GM12873 (cell line): ENCODE measurements at regions not wholly inside any gene's neighbourhood (a gene's known extent, or its start where the extent isn't known, plus 50 kb on each side); places are given as distances from the start of the nearest gene placed in this dataset.

ENCODE experiments used
- TF ChIP-seq, protein P1 (sequence below): IDR thresholded peaks from 2 replicates; pipeline ENCODE4 v1.5.1; 2012; ENCODE audit warnings: low read depth, mild to moderate bottlenecking, moderate library complexity, low read length, control low read depth; ENCODE audit not compliant: insufficient read depth; ENCODE audit errors: missing control alignments

DNA sequence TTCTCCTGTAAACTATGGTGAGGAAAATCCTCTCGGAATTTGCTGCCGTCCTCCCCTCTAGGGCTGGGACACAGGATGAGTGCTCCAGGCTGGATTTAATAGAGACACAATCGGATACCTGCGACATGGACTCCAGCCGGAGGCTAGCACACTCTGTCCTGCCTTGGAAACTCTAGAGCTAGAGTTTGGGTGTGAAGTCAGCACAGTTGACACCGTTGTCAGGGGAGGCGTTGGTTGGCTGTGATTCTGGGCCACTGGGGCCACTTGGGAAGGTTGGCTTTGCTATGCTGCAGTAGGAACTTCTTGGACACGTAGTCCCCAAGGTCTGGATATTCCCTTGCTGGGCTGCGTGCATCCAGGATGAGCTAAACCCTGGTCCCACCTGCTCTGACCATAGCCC is 169.4 kb downstream of the NRN1 start:
- TF ChIP-seq, protein P1, sequence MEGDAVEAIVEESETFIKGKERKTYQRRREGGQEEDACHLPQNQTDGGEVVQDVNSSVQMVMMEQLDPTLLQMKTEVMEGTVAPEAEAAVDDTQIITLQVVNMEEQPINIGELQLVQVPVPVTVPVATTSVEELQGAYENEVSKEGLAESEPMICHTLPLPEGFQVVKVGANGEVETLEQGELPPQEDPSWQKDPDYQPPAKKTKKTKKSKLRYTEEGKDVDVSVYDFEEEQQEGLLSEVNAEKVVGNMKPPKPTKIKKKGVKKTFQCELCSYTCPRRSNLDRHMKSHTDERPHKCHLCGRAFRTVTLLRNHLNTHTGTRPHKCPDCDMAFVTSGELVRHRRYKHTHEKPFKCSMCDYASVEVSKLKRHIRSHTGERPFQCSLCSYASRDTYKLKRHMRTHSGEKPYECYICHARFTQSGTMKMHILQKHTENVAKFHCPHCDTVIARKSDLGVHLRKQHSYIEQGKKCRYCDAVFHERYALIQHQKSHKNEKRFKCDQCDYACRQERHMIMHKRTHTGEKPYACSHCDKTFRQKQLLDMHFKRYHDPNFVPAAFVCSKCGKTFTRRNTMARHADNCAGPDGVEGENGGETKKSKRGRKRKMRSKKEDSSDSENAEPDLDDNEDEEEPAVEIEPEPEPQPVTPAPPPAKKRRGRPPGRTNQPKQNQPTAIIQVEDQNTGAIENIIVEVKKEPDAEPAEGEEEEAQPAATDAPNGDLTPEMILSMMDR, result no peak

DNA sequence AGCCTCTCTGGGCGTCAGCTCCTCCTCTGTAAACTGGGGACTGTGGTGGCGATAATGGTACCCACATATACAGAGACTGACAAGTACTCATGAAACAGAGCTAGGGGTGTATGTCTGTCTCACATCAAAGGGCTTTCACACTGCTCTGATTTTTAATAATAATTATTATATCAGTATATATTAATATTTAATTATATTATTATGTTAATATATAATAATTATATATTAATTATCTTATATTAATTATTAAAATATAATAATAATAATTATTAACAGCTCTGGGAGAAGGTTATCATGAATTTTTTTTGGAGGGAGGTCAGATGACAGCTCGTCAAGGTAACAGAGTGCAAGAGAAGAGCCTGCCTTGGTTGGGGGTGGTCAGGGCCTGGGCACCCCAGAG is 173.6 kb downstream of the NRN1 start:
- TF ChIP-seq, protein P1, result no peak

DNA sequence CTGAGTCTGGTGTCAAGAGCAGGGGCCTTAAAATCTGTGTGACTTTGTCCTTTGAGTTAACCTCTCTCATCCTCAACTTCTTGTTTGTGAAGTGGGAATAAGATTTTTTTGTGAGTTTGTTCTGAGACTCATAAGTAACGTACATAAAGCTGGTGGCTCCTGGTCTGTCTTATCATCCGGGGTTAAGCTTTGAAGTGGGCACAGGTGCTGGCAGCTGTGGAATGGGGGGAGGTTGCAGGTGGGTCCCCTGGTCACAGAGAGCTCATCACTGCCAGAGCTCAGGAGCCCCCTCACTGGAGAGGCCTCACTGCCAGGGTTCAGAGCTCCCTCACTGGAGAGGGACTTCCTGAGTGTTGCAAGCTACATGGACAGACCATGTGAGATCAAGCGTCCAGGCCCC is 174.1 kb downstream of the NRN1 start:
- TF ChIP-seq, protein P1, result no peak

DNA sequence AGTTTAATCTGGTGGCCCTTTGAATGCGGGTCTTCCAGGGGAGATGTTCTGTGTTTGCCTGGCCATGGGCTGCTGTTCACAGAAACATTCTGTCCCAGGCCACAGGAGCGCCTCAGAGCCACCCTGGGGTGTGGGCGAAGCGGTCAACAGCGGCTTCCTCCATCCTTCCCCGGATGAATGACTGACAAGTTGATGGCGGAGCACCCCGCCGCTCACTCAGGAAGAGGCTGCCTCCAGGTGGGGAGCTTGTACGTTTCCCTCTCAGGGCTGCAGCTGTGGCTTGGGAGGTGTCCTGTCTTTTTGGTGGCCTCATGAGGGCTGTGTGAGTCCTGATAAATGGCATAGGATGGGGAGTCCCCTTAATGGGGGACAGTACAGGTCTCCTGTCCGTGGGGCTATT is 178.4 kb downstream of the NRN1 start:
- TF ChIP-seq, protein P1, result no peak

DNA sequence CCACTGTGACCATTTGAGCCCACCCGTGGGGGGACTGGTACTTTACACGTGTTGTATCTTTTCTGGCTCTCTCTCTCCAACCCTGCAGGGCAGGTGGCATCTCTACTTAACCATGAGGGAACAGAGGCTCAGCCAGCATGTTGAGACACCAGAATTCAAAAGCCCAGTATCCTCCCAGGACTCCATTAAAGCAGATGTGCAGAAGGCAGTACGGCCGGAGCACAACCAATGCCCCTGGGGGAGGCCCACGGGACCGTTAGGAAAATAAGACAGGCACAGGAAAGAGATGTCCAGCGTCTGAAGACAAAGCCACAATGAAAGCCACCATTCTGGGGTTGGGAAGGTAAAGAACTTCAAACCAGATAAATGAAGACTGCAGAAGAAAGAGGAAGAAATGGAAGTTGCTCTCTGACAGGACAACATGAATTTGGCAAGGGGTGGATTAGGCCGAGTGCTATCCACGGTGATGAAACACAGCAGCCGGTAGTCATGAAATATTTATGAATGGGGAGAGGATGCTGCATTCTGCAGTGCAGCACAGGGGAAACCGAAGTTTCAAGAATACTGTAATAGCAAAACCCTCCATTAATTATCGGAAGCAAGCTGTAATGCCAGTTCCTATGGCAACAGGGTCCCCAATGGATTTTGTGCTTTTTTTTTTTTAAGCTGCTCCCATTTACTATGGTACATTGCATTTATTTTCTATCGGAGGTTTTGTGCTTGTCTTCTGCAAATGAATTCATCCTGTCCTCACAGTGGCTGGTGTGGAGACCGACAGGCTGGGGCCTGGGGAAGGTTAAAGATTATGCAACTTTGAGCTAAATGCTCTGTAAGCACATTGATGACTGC is 179.4 kb downstream of the NRN1 start:
- TF ChIP-seq, protein P1, result no peak
